Type B pancreatic cell (in vitro differentiated cells): ENCODE measurements at regions not wholly inside any gene's neighbourhood (a gene's known extent, or its start where the extent isn't known, plus 50 kb on each side); places are given as distances from the start of the nearest gene placed in this dataset.
"Not testable (repeated sequence)": the region's sequence is repeated elsewhere in the genome, so short reads cannot be mapped to it uniquely, and the experiment has no call there.

Experiments used
- DNase-seq: peaks from one replicate; pipeline ENCODE4 v3.0.0; 2021; ENCODE audit warnings: mixed read lengths; ENCODE audit not compliant: unreplicated experiment; ENCODE audit errors: extremely low spot score
- H3K27ac Mint-ChIP-seq: 2 replicates; pipeline ENCODE4 v1.8.0; 2021; ENCODE audit warnings: mild to moderate bottlenecking, mixed read lengths
- H3K27me3 Mint-ChIP-seq: 2 replicates; pipeline ENCODE4 v1.8.0; 2021; ENCODE audit warnings: mixed read lengths
- H3K36me3 Mint-ChIP-seq: 2 replicates; pipeline ENCODE4 v1.8.0; 2021; ENCODE audit warnings: mixed read lengths
- H3K4me1 Mint-ChIP-seq: one replicate; pipeline ENCODE4 v1.8.0; 2021; ENCODE audit warnings: mixed read lengths; ENCODE audit not compliant: unreplicated experiment
- H3K4me3 Mint-ChIP-seq: 2 replicates; pipeline ENCODE4 v1.8.0; 2021; ENCODE audit warnings: mild to moderate bottlenecking, mixed read lengths
- H3K9me3 Mint-ChIP-seq: 2 replicates; pipeline ENCODE4 v1.8.0; 2021; ENCODE audit warnings: mixed read lengths
- CTCF ChIP-seq: fragments of 200-600 bp; sonication (generic); conservative IDR thresholded peaks from 2 replicates; pipeline ENCODE4 v1.5.0; 2021; ENCODE audit warnings: antibody characterized with exemption, mild to moderate bottlenecking

- no peak overlapping the region for H3K4me3 Mint-ChIP-seq
- no peak for TF ChIP-seq CTCF
- DNase-seq, result peak; percentile 70
- H3K36me3 Mint-ChIP-seq, result no peaks in the 10 kb centered on the region
- H3K9me3 Mint-ChIP-seq, result no peaks in the 10 kb centered on the region
- H3K27ac Mint-ChIP-seq, result no peak overlapping the region
- H3K4me1 Mint-ChIP-seq, result peaks cover 9% of the 10 kb centered on the region
- peaks cover 39% of the 10 kb centered on the region for H3K27me3 Mint-ChIP-seq
Measured at GRCh38 chr10:55628260-55628701, 732.8 kb downstream of the ZWINT start.

GRCh38 chr10:55627501-55628051, 733.5 kb downstream of the ZWINT start:
- Mint-ChIP-seq H3K4me3 (no peak overlapping the region), H3K9me3 (no peaks in the 10 kb centered on the region), H3K27me3 (peaks cover 41% of the 10 kb centered on the region), H3K36me3 (no peaks in the 10 kb centered on the region), H3K27ac (peak overlapping the region; percentile 5), H3K4me1 (peaks cover 9% of the 10 kb centered on the region)
- DNase-seq, result no peak
- TF ChIP-seq CTCF, result no peak

- not testable (repeated sequence) for H3K27me3 Mint-ChIP-seq, H3K9me3 Mint-ChIP-seq, H3K27ac Mint-ChIP-seq, H3K36me3 Mint-ChIP-seq, H3K4me1 Mint-ChIP-seq, DNase-seq
- H3K4me3 Mint-ChIP-seq, result peak overlapping the region; percentile 83
Measured at GRCh38 chr10:55601690-55602478, 759.2 kb downstream of the ZWINT start.

- H3K27ac Mint-ChIP-seq, result no peak overlapping the region
- H3K27me3 Mint-ChIP-seq, result peaks cover 6% of the 10 kb centered on the region
- no peak overlapping the region for H3K4me3 Mint-ChIP-seq
- no peak for DNase-seq
- TF ChIP-seq CTCF, result no peak
- H3K36me3 Mint-ChIP-seq, result no peaks in the 10 kb centered on the region
- H3K9me3 Mint-ChIP-seq, result no peaks in the 10 kb centered on the region
- no peaks in the 10 kb centered on the region for H3K4me1 Mint-ChIP-seq
Measured at GRCh38 chr10:55551603-55552002, 750.6 kb upstream of the PCDH15 start.

GRCh38 chr10:55550236-55550635, 749.2 kb upstream of the PCDH15 start:
- no peak overlapping the region for H3K4me3 Mint-ChIP-seq
- no peak for TF ChIP-seq CTCF
- H3K9me3 Mint-ChIP-seq, result no peaks in the 10 kb centered on the region
- no peaks in the 10 kb centered on the region for H3K4me1 Mint-ChIP-seq
- peaks cover 6% of the 10 kb centered on the region for H3K27me3 Mint-ChIP-seq
- no peak overlapping the region for H3K27ac Mint-ChIP-seq
- no peak for DNase-seq
- H3K36me3 Mint-ChIP-seq, result no peaks in the 10 kb centered on the region

GRCh38 chr10:55537497-55537896, 736.5 kb upstream of the PCDH15 start:
- not testable (repeated sequence) for H3K4me1 Mint-ChIP-seq, H3K36me3 Mint-ChIP-seq, DNase-seq, H3K4me3 Mint-ChIP-seq, H3K27me3 Mint-ChIP-seq, H3K9me3 Mint-ChIP-seq, H3K27ac Mint-ChIP-seq
